ENCODE measurements at regions not wholly inside any gene's neighbourhood (a gene's known extent, or its start where the extent isn't known, plus 50 kb on each side); places are given as distances from the start of the nearest gene placed in this dataset.

- no peak overlapping the region for H3K27ac ChIP-seq (ENCODE audit: low read length)
- no peaks in the 10 kb centered on the region for H3K4me1 ChIP-seq (ENCODE audit: control insufficient read depth in 1 of 2, extremely low read depth in 1 of 2, insufficient read depth in 2 of 2, low read length in 2 of 2)
- H3K36me3 ChIP-seq (ENCODE audit: control insufficient read depth in 2 of 2, extremely low read depth in 1 of 2, insufficient read depth in 1 of 2, low read length in 1 of 2): no peaks in the 10 kb centered on the region
- no peaks in the 10 kb centered on the region for H3K9me3 ChIP-seq
- H3K4me3 ChIP-seq (ENCODE audit: control insufficient read depth in 1 of 2, extremely low read depth in 1 of 2, low read length in 1 of 2): no peak overlapping the region
- ChIA-PET POLR2A (interaction anchor here in 1 of 2 donors (0.6 kb wide), 1 partner anchor 24 kb away, joined by 3 read pairs; no protein-coding TSS in a partner anchor), CTCF (no interaction called here)
- 92% methylated on average over 3 of the region's 4 CpGs for WGBS (ENCODE audit: insufficient coverage)
- DNase-seq (no peak), ATAC-seq (replicated peaks in 1 of 4) (no peak)
- H3K4me1 Mint-ChIP-seq: no peaks in the 10 kb centered on the region
- H3K27ac Mint-ChIP-seq: peak overlapping the region in 1 of 2 donors; percentile 27
- H3K27me3 Mint-ChIP-seq: peaks cover 33 to 34% of the 10 kb centered on the region in 2 donors
- no peak overlapping the region for H3K4me3 Mint-ChIP-seq
- peaks cover 0 to 4% (median 0%) of the 10 kb centered on the region in 3 donors for H3K9me3 Mint-ChIP-seq
- peaks cover 6 to 8% of the 10 kb centered on the region in 2 experiments for H3K27me3 ChIP-seq (replicated peaks in 1 of 2; ENCODE audit: control insufficient read depth in 2 of 2, extremely low read depth in 1 of 2, insufficient read depth in 2 of 2, low read length in 1 of 2)
- no peaks in the 10 kb centered on the region for H3K36me3 Mint-ChIP-seq
These were observed 179.4 kb downstream of the SNAPC1 start for GRCh38 chr14:61941421-61942150.

- Mint-ChIP-seq H3K4me3 (no peak overlapping the region), H3K27ac (no peak overlapping the region), H3K4me1 (no peaks in the 10 kb centered on the region), H3K27me3 (peaks cover 8 to 13% of the 10 kb centered on the region in 2 donors), H3K36me3 (no peaks in the 10 kb centered on the region), H3K9me3 (peaks cover 0 to 4% (median 0%) of the 10 kb centered on the region in 3 donors)
- ATAC-seq (replicated peaks in 1 of 4) (no peak), DNase-seq (no peak)
- ChIA-PET POLR2A (no interaction called here), CTCF (interaction anchor here in 1 of 2 donors (0.7 kb wide), 1 partner anchor 83 kb away, joined by 3 read pairs; no protein-coding TSS in a partner anchor)
- WGBS (ENCODE audit: insufficient coverage): 75% methylated on average over 6 of the region's 6 CpGs
- Histone ChIP-seq H3K27ac (ENCODE audit: low read length) (no peak overlapping the region), H3K9me3 (no peaks in the 10 kb centered on the region), H3K4me3 (ENCODE audit: control insufficient read depth in 1 of 2, extremely low read depth in 1 of 2, low read length in 1 of 2) (no peak overlapping the region), H3K27me3 (replicated peaks in 1 of 2; ENCODE audit: control insufficient read depth in 2 of 2, extremely low read depth in 1 of 2, insufficient read depth in 2 of 2, low read length in 1 of 2) (no peaks in the 10 kb centered on the region), H3K36me3 (ENCODE audit: control insufficient read depth in 2 of 2, extremely low read depth in 1 of 2, insufficient read depth in 1 of 2, low read length in 1 of 2) (no peaks in the 10 kb centered on the region), H3K4me1 (ENCODE audit: control insufficient read depth in 1 of 2, extremely low read depth in 1 of 2, insufficient read depth in 2 of 2, low read length in 2 of 2) (no peaks in the 10 kb centered on the region)
These were observed 186.2 kb downstream of the SNAPC1 start for GRCh38 chr14:61948376-61948775.

- CTCF ChIA-PET: interaction anchor here in 1 of 2 donors (0.8 kb wide), 1 partner anchor 19 kb away, joined by 3 read pairs; no protein-coding TSS in a partner anchor
- H3K4me3 ChIP-seq (ENCODE audit: control insufficient read depth in 1 of 2, extremely low read depth in 1 of 2, low read length in 1 of 2): no peak overlapping the region
- ATAC-seq (replicated peaks in 1 of 4) (no peak), DNase-seq (no peak)
- no peaks in the 10 kb centered on the region for H3K27me3 ChIP-seq (replicated peaks in 1 of 2; ENCODE audit: control insufficient read depth in 2 of 2, extremely low read depth in 1 of 2, insufficient read depth in 2 of 2, low read length in 1 of 2)
- H3K27ac ChIP-seq (ENCODE audit: low read length): no peak overlapping the region
- Mint-ChIP-seq H3K4me3 (no peak overlapping the region), H3K27ac (no peak overlapping the region), H3K27me3 (peaks cover 5 to 8% of the 10 kb centered on the region in 2 donors), H3K4me1 (no peaks in the 10 kb centered on the region), H3K9me3 (no peaks in the 10 kb centered on the region), H3K36me3 (no peaks in the 10 kb centered on the region)
- POLR2A ChIA-PET: interaction anchor here in 1 of 2 donors (0.5 kb wide), 1 partner anchor 763 kb away, joined by 3 read pairs; no protein-coding TSS in a partner anchor
- 60% methylated on average over 1 of the region's 3 CpGs for WGBS (ENCODE audit: insufficient coverage)
- H3K36me3 ChIP-seq (ENCODE audit: control insufficient read depth in 2 of 2, extremely low read depth in 1 of 2, insufficient read depth in 1 of 2, low read length in 1 of 2): no peaks in the 10 kb centered on the region
- H3K9me3 ChIP-seq: no peaks in the 10 kb centered on the region
- H3K4me1 ChIP-seq (ENCODE audit: control insufficient read depth in 1 of 2, extremely low read depth in 1 of 2, insufficient read depth in 2 of 2, low read length in 2 of 2): no peaks in the 10 kb centered on the region
These were observed 188.1 kb downstream of the SNAPC1 start for GRCh38 chr14:61950340-61950739.

GRCh38 chr14:61953602-61954001 is 191.4 kb downstream of the SNAPC1 start:
- no peaks in the 10 kb centered on the region for H3K36me3 Mint-ChIP-seq

GRCh38 chr14:61954306-61954705 is 192.1 kb downstream of the SNAPC1 start:
- no peak for ATAC-seq (replicated peaks in 1 of 4)
- CTCF ChIA-PET: no interaction called here

More at GRCh38 chr14:61953602-61954001, 191.4 kb downstream of the SNAPC1 start:
- no peak for ATAC-seq (replicated peaks in 1 of 4)
- Histone ChIP-seq H3K4me1 (ENCODE audit: control insufficient read depth in 1 of 2, extremely low read depth in 1 of 2, insufficient read depth in 2 of 2, low read length in 2 of 2) (no peaks in the 10 kb centered on the region), H3K4me3 (ENCODE audit: control insufficient read depth in 1 of 2, extremely low read depth in 1 of 2, low read length in 1 of 2) (no peak overlapping the region), H3K9me3 (peaks cover 3% of the 10 kb centered on the region), H3K27ac (ENCODE audit: low read length) (no peak overlapping the region), H3K27me3 (replicated peaks in 1 of 2; ENCODE audit: control insufficient read depth in 2 of 2, extremely low read depth in 1 of 2, insufficient read depth in 2 of 2, low read length in 1 of 2) (no peaks in the 10 kb centered on the region), H3K36me3 (ENCODE audit: control insufficient read depth in 2 of 2, extremely low read depth in 1 of 2, insufficient read depth in 1 of 2, low read length in 1 of 2) (no peaks in the 10 kb centered on the region)
- Mint-ChIP-seq H3K4me1 (no peaks in the 10 kb centered on the region), H3K27me3 (peaks cover 7 to 8% of the 10 kb centered on the region in 2 donors), H3K4me3 (no peak overlapping the region), H3K9me3 (peaks cover 4 to 10% (median 7%) of the 10 kb centered on the region in 3 donors), H3K27ac (no peak overlapping the region)
- CTCF ChIA-PET: no interaction called here
- POLR2A ChIA-PET: no interaction called here
- no peak for DNase-seq
- 71% methylated on average over 1 of the region's 1 CpG for WGBS (ENCODE audit: insufficient coverage)

GRCh38 chr14:61956517-61956916 is 194.3 kb downstream of the SNAPC1 start:
- H3K27ac ChIP-seq (ENCODE audit: low read length): no peak overlapping the region
- no peaks in the 10 kb centered on the region for H3K36me3 ChIP-seq (ENCODE audit: control insufficient read depth in 2 of 2, extremely low read depth in 1 of 2, insufficient read depth in 1 of 2, low read length in 1 of 2)
- no peak for ATAC-seq (replicated peaks in 1 of 4)
- Mint-ChIP-seq H3K4me1 (no peaks in the 10 kb centered on the region), H3K4me3 (no peak overlapping the region), H3K27me3 (peaks cover 24 to 27% of the 10 kb centered on the region in 2 donors), H3K9me3 (peaks cover 4 to 10% (median 8%) of the 10 kb centered on the region in 3 donors), H3K27ac (no peak overlapping the region), H3K36me3 (no peaks in the 10 kb centered on the region)
- ChIA-PET CTCF (no interaction called here), POLR2A (no interaction called here)
- H3K27me3 ChIP-seq (replicated peaks in 1 of 2; ENCODE audit: control insufficient read depth in 2 of 2, extremely low read depth in 1 of 2, insufficient read depth in 2 of 2, low read length in 1 of 2): peaks cover 0 to 3% of the 10 kb centered on the region in 2 experiments
- H3K4me3 ChIP-seq (ENCODE audit: control insufficient read depth in 1 of 2, extremely low read depth in 1 of 2, low read length in 1 of 2): no peak overlapping the region
- DNase-seq: no peak
- H3K4me1 ChIP-seq (ENCODE audit: control insufficient read depth in 1 of 2, extremely low read depth in 1 of 2, insufficient read depth in 2 of 2, low read length in 2 of 2): no peaks in the 10 kb centered on the region
- no CpG with 5 or more reads among the region's 1 CpG for WGBS (ENCODE audit: insufficient coverage)
- peaks cover 3% of the 10 kb centered on the region for H3K9me3 ChIP-seq

More at GRCh38 chr14:61954306-61954705, 192.1 kb downstream of the SNAPC1 start:
- Histone ChIP-seq H3K27ac (ENCODE audit: low read length) (no peak overlapping the region), H3K4me1 (ENCODE audit: control insufficient read depth in 1 of 2, extremely low read depth in 1 of 2, insufficient read depth in 2 of 2, low read length in 2 of 2) (no peaks in the 10 kb centered on the region), H3K36me3 (ENCODE audit: control insufficient read depth in 2 of 2, extremely low read depth in 1 of 2, insufficient read depth in 1 of 2, low read length in 1 of 2) (no peaks in the 10 kb centered on the region), H3K9me3 (peaks cover 3% of the 10 kb centered on the region), H3K27me3 (replicated peaks in 1 of 2; ENCODE audit: control insufficient read depth in 2 of 2, extremely low read depth in 1 of 2, insufficient read depth in 2 of 2, low read length in 1 of 2) (no peaks in the 10 kb centered on the region), H3K4me3 (ENCODE audit: control insufficient read depth in 1 of 2, extremely low read depth in 1 of 2, low read length in 1 of 2) (no peak overlapping the region)
- Mint-ChIP-seq H3K36me3 (no peaks in the 10 kb centered on the region), H3K27ac (no peak overlapping the region), H3K9me3 (peaks cover 4 to 10% (median 8%) of the 10 kb centered on the region in 3 donors), H3K27me3 (peaks cover 9 to 11% of the 10 kb centered on the region in 2 donors), H3K4me1 (no peaks in the 10 kb centered on the region), H3K4me3 (no peak overlapping the region)
- WGBS (ENCODE audit: insufficient coverage): no CpG with 5 or more reads among the region's 3 CpGs
- POLR2A ChIA-PET: no interaction called here
- DNase-seq: no peak
